Spleen (tissue), 11 donors: ENCODE measurements at regions not wholly inside any gene's neighbourhood (a gene's known extent, or its start where the extent isn't known, plus 50 kb on each side); places are given as distances from the start of the nearest gene placed in this dataset.

Experiments used
- DNase-seq: peaks from one replicate; pipeline ENCODE4 v3.0.0-alpha.2; 2020
- H3K27ac ChIP-seq, 8 donors: fragments of 200-600 bp; sonication (generic) in 7 of 8; 1 replicate in 4 of 8; 2 replicates in 4 of 8; pipeline versions ENCODE4 v1.5.0 to v1.8.0; 2016 to 2021; ENCODE audit warnings: inconsistent platforms in 4 of 8, mild to moderate bottlenecking in 4 of 8, moderate library complexity in 1 of 8
- H3K27me3 ChIP-seq, 7 donors: fragments of 200-600 bp; sonication (generic) in 6 of 7; replicated peaks in 1 of 7; 1 replicate in 4 of 7; 2 replicates in 3 of 7; pipeline versions ENCODE4 v1.5.0 to v1.8.0; 2016 to 2021; ENCODE audit warnings: inconsistent platforms in 3 of 7, mild to moderate bottlenecking in 1 of 7
- H3K36me3 ChIP-seq, 6 donors: fragments of 200-600 bp; sonication (generic) in 5 of 6; 1 replicate in 4 of 6; 2 replicates in 2 of 6; pipeline versions ENCODE4 v1.5.0 to v1.8.0; 2016 to 2021; ENCODE audit warnings: inconsistent platforms in 2 of 6
- H3K4me1 ChIP-seq, 6 donors: fragments of 200-600 bp; sonication (generic) in 5 of 6; 1 replicate in 3 of 6; 2 replicates in 3 of 6; pipeline versions ENCODE4 v1.5.0 to v1.8.0; 2016 to 2021; ENCODE audit warnings: inconsistent platforms in 3 of 6
- H3K4me3 ChIP-seq, 8 donors: fragments of 200-600 bp; sonication (generic) in 7 of 8; 1 replicate in 4 of 8; 2 replicates in 4 of 8; pipeline versions ENCODE4 v1.5.0 to v1.8.0; 2016 to 2021; ENCODE audit warnings: inconsistent platforms in 4 of 8, mild to moderate bottlenecking in 4 of 8, moderate library complexity in 2 of 8
- H3K9me3 ChIP-seq, 8 donors: fragments of 200-600 bp; sonication (generic) in 7 of 8; 1 replicate in 4 of 8; 2 replicates in 4 of 8; pipeline versions ENCODE4 v1.5.0 to v1.8.0; 2016 to 2021; ENCODE audit warnings: inconsistent platforms in 4 of 8
- CTCF ChIP-seq, 11 experiments: fragments of 200-600 bp in 7 of 11; fragments of 450-650 bp in 4 of 11; sonication (generic) in 4 of 11; IDR thresholded peaks in 8 of 11; conservative IDR thresholded peaks in 3 of 11; 1 replicate in 7 of 11; 2 replicates in 4 of 11; pipeline versions ENCODE4 v1.4.0 to v1.8.0; 2016 to 2021; ENCODE audit warnings: antibody characterized with exemption in 11 of 11, inconsistent platforms in 4 of 11, mild to moderate bottlenecking in 1 of 11
- POLR2A ChIP-seq, 3 donors: fragments of 450-650 bp; IDR thresholded peaks; one replicate each; pipeline ENCODE4 v1.5.1; 2017; ENCODE audit warnings: antibody characterized with exemption in 3 of 3, mild to moderate bottlenecking in 1 of 3
- POLR2AphosphoS5 ChIP-seq, 3 donors: sonication (generic); formaldehyde crosslinking; IDR thresholded peaks; one replicate each; pipeline ENCODE4 v1.5.1; 2017; ENCODE audit warnings: antibody characterized with exemption in 3 of 3
- WGBS, 5 donors: extraction: QIAGEN DNeasy Blood & Tissue Kit in 3 of 5; methylation state at CpG; one replicate each; pipeline versions ENCODE4 v1.1.5 to v1.1.7; 2013 to 2018; 5-methylcytosine and 5-hydroxymethylcytosine counted together
- intact Hi-C: fragments of 100-400 bp; cut with DNase I; formaldehyde crosslinking; loops from one replicate; pipeline ENCODE4 v1.15.0; 2023; ENCODE audit warnings: low total_unique reads
- donor health status: healthy with polysubstance abuse.
- donor health status: DM: no; HTN: no; CAD: no; lungs with moderate emphysema.
- donor health status: DM: no; HTN: no; CAD: no.
- donor health status: Bipolar disorder and iron deficiency.
- donor health status: healthy.
- donor health status: DM: no; HTN: no; CAD: no.
- donor health status: DM: yes; HTN: yes; CAD: no.

- no peak overlapping the region for H3K27ac ChIP-seq
- H3K9me3 ChIP-seq, result no peaks in the 10 kb centered on the region
- DNase-seq, result no peak
- no peak for TF ChIP-seq POLR2A (IDR thresholded peaks at IDR 0.05)
- TF ChIP-seq CTCF (IDR thresholded peaks at IDR 0.05 in 8 of 11, conservative IDR thresholded peaks at IDR 0.05 in 3 of 11), result no peak
- no peak for TF ChIP-seq POLR2AphosphoS5 (IDR thresholded peaks at IDR 0.05)
- 76 to 88% (median 87%) methylated on average over 11 of the region's 11 CpGs for WGBS, 5 donors
- peaks cover 0 to 22% (median 0%) of the 10 kb centered on the region in 7 donors for H3K27me3 ChIP-seq
- intact Hi-C loops, result no loop called here
- no peak overlapping the region for H3K4me3 ChIP-seq
- no peaks in the 10 kb centered on the region for H3K36me3 ChIP-seq
- H3K4me1 ChIP-seq, result no peaks in the 10 kb centered on the region
Observed at GRCh38 chr6:1066449-1067090, 245.3 kb upstream of the FOXQ1 start.

- no peak overlapping the region for H3K4me3 ChIP-seq
- 81 to 90% (median 85%) methylated on average over 8 of the region's 8 CpGs for WGBS, 5 donors
- peaks cover 0 to 19% (median 0%) of the 10 kb centered on the region in 7 donors for H3K27me3 ChIP-seq
- no peaks in the 10 kb centered on the region for H3K36me3 ChIP-seq
- H3K9me3 ChIP-seq, result no peaks in the 10 kb centered on the region
- no peak overlapping the region for H3K27ac ChIP-seq
- no peaks in the 10 kb centered on the region for H3K4me1 ChIP-seq
- intact Hi-C loops, result no loop called here
- no peak for DNase-seq
- TF ChIP-seq POLR2AphosphoS5 (IDR thresholded peaks at IDR 0.05) (no peak), CTCF (IDR thresholded peaks at IDR 0.05 in 8 of 11, conservative IDR thresholded peaks at IDR 0.05 in 3 of 11) (no peak), POLR2A (IDR thresholded peaks at IDR 0.05) (no peak)
Observed at GRCh38 chr6:1065986-1066385, 245.9 kb upstream of the FOXQ1 start.

GRCh38 chr6:1063671-1064355, 248.1 kb upstream of the FOXQ1 start:
- Histone ChIP-seq H3K27ac (no peak overlapping the region), H3K4me1 (no peaks in the 10 kb centered on the region), H3K4me3 (no peak overlapping the region), H3K9me3 (no peaks in the 10 kb centered on the region), H3K36me3 (no peaks in the 10 kb centered on the region), H3K27me3 (peaks cover 0 to 5% (median 0%) of the 10 kb centered on the region in 7 donors)
- 79 to 88% (median 83%) methylated on average over 13 of the region's 13 CpGs for WGBS, 5 donors
- TF ChIP-seq POLR2A (IDR thresholded peaks at IDR 0.05) (no peak), CTCF (IDR thresholded peaks at IDR 0.05 in 8 of 11, conservative IDR thresholded peaks at IDR 0.05 in 3 of 11) (no peak), POLR2AphosphoS5 (IDR thresholded peaks at IDR 0.05) (no peak)
- no peak for DNase-seq
- intact Hi-C loops, result no loop called here

- WGBS, 5 donors, result 71 to 83% (median 79%) methylated on average over 8 of the region's 8 CpGs
Observed at GRCh38 chr6:1062786-1063545, 248.9 kb upstream of the FOXQ1 start.

More at GRCh38 chr6:1062786-1063545, 248.9 kb upstream of the FOXQ1 start:
- Histone ChIP-seq H3K4me1 (no peaks in the 10 kb centered on the region), H3K27me3 (peaks cover 0 to 5% (median 0%) of the 10 kb centered on the region in 7 donors), H3K4me3 (no peak overlapping the region), H3K27ac (no peak overlapping the region), H3K36me3 (no peaks in the 10 kb centered on the region), H3K9me3 (no peaks in the 10 kb centered on the region)
- TF ChIP-seq CTCF (IDR thresholded peaks at IDR 0.05 in 8 of 11, conservative IDR thresholded peaks at IDR 0.05 in 3 of 11) (no peak), POLR2A (IDR thresholded peaks at IDR 0.05) (no peak), POLR2AphosphoS5 (IDR thresholded peaks at IDR 0.05) (no peak)
- intact Hi-C loops, result no loop called here
- no peak for DNase-seq
